GM23338 (cell line): ENCODE measurements at regions not wholly inside any gene's neighbourhood (a gene's known extent, or its start where the extent isn't known, plus 50 kb on each side); places are given as distances from the start of the nearest gene placed in this dataset.

ENCODE experiments used
- ATAC-seq: fragments of 200-7000 bp; cut with Tn5 transposase; 3 replicates; pipeline ENCODE4 v1.9.1; 2020
- DNase-seq: peaks from one replicate; pipeline ENCODE4 v3.0.0-alpha.2; 2015; ENCODE audit warnings: low spot score
- H2AFZ ChIP-seq: fragments of 200-600 bp; sonication (generic); 2 replicates; pipeline ENCODE4 v1.8.0; 2016; ENCODE audit warnings: antibody characterized with exemption, mild to moderate bottlenecking, moderate library complexity
- H3F3A ChIP-seq: fragments of 200-600 bp; sonication (generic); replicated peaks from 2 replicates; pipeline ENCODE4 v1.8.0; 2017; ENCODE audit warnings: antibody characterized with exemption, mixed run types, low read depth
- H3K27ac ChIP-seq: fragments of 200-600 bp; sonication (generic); 2 replicates; pipeline ENCODE4 v1.6.1; 2016; ENCODE audit warnings: low read depth
- H3K27me3 ChIP-seq: fragments of 200-600 bp; sonication (generic); 2 replicates; pipeline ENCODE4 v1.8.0; 2016; ENCODE audit warnings: mild to moderate bottlenecking, mixed run types, moderate library complexity; ENCODE audit not compliant: insufficient read depth
- H3K36me3 ChIP-seq: fragments of 200-600 bp; sonication (generic); 2 replicates; pipeline ENCODE4 v1.8.0; 2016; ENCODE audit warnings: mild to moderate bottlenecking; ENCODE audit not compliant: insufficient read depth
- H3K4me1 ChIP-seq: fragments of 200-600 bp; sonication (generic); 2 replicates; pipeline ENCODE4 v1.8.0; 2016; ENCODE audit warnings: mild to moderate bottlenecking, moderate library complexity; ENCODE audit not compliant: insufficient read depth
- H3K4me2 ChIP-seq: fragments of 200-600 bp; sonication (generic); 2 replicates; pipeline ENCODE4 v1.7.1; 2017; ENCODE audit warnings: mixed run types
- H3K4me3 ChIP-seq: fragments of 200-600 bp; sonication (generic); 2 replicates; pipeline ENCODE4 v1.6.1; 2016; ENCODE audit warnings: mixed run types
- H3K79me2 ChIP-seq: fragments of 200-600 bp; sonication (generic); replicated peaks from 2 replicates; pipeline ENCODE4 v1.8.0; 2017; ENCODE audit warnings: mild to moderate bottlenecking; ENCODE audit not compliant: insufficient read depth
- H3K9me2 ChIP-seq: fragments of 200-600 bp; sonication (generic); 2 replicates; pipeline ENCODE4 v1.8.0; 2017; ENCODE audit not compliant: insufficient read depth
- H4K20me1 ChIP-seq: fragments of 200-600 bp; sonication (generic); replicated peaks from 2 replicates; pipeline ENCODE4 v1.8.0; 2017; ENCODE audit warnings: mild to moderate bottlenecking; ENCODE audit not compliant: insufficient read depth
- H3K27ac Mint-ChIP-seq: 2 replicates; pipeline ENCODE4 v1.8.0; 2020; ENCODE audit warnings: inconsistent platforms, mild to moderate bottlenecking, moderate library complexity, mixed read lengths
- H3K27me3 Mint-ChIP-seq: 3 replicates; pipeline ENCODE4 v1.8.0; 2022; ENCODE audit warnings: low read depth, mild to moderate bottlenecking, moderate library complexity, mixed read lengths, inconsistent platforms; ENCODE audit not compliant: insufficient read depth, poor library complexity
- H3K36me3 Mint-ChIP-seq: 3 replicates; pipeline ENCODE4 v1.8.0; 2021; ENCODE audit warnings: low read depth, mild to moderate bottlenecking, inconsistent platforms, moderate library complexity, mixed read lengths
- H3K4me1 Mint-ChIP-seq: 3 replicates; pipeline ENCODE4 v1.8.0; 2020; ENCODE audit warnings: mild to moderate bottlenecking, inconsistent platforms, mixed read lengths
- H3K4me3 Mint-ChIP-seq: 3 replicates; pipeline ENCODE4 v1.8.0; 2021; ENCODE audit warnings: moderate library complexity, mild to moderate bottlenecking, inconsistent platforms, mixed read lengths
- H3K9me3 Mint-ChIP-seq: 3 replicates; pipeline ENCODE4 v1.8.0; 2020; ENCODE audit warnings: moderate library complexity, mild to moderate bottlenecking, inconsistent platforms, mixed read lengths
- NANOG ChIP-seq: IDR thresholded peaks from 2 replicates; pipeline ENCODE4 v1.6.1; 2016; ENCODE audit warnings: antibody characterized with exemption, borderline replicate concordance
- STAT1 ChIP-seq: IDR thresholded peaks from one replicate; pipeline ENCODE4 v1.6.1; 2016; ENCODE audit warnings: antibody characterized with exemption; ENCODE audit not compliant: unreplicated experiment
- ZNF114 ChIP-seq: fragments of 250-450 bp; sonication (Bioruptor Pico); IDR thresholded peaks from 2 replicates; pipeline ENCODE4 v1.5.0; 2020; ENCODE audit warnings: mild to moderate bottlenecking, moderate library complexity
- TF ChIP-seq, protein P1 (sequence below): fragments of 250-450 bp; sonication (Bioruptor Pico); IDR thresholded peaks from 2 replicates; pipeline ENCODE4 v1.5.0; 2020; ENCODE audit warnings: mild to moderate bottlenecking, moderate library complexity
- TF ChIP-seq, protein P2 (sequence below), 2 experiments: fragments of 200-600 bp in 1 of 2; sonication (generic) in 1 of 2; conservative IDR thresholded peaks; 2 replicates each; pipeline versions ENCODE4 v1.5.1 to v1.6.1; 2016 to 2017; ENCODE audit warnings: antibody characterized with exemption in 2 of 2, low read depth in 2 of 2, mild to moderate bottlenecking in 2 of 2, moderate library complexity in 1 of 2
- TF ChIP-seq, protein P3 (sequence below): IDR thresholded peaks from one replicate; pipeline ENCODE4 v1.6.1; 2018; ENCODE audit warnings: antibody characterized with exemption; ENCODE audit not compliant: unreplicated experiment

DNA sequence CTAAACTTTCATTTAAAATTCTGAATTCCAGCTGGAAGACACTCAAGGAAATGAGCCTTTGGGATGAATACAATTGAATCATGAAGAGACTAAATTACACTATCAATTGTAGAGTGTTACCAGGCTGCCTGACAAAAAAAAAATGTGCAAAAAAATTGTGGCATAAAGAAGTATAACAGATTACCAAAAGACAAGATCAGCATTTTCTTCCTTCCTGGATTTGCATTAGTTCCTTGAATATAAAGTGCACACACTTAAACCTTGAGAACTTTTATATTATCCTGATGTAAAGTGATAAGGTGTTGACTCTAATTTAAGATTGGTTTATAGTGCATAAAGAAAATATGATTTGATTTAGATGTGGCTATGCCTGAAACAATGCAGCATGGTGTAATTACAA, 412.7 kb upstream of the KLF6 start:
- Mint-ChIP-seq H3K36me3 (no peaks in the 10 kb centered on the region), H3K27me3 (peaks cover 7% of the 10 kb centered on the region), H3K4me1 (peaks cover 3% of the 10 kb centered on the region; the same call in 2 of the 3 replicates), H3K9me3 (no peaks in the 10 kb centered on the region), H3K27ac (no peak overlapping the region), H3K4me3 (no peak overlapping the region)
- Histone ChIP-seq H3K27me3 (no peaks in the 10 kb centered on the region), H3K36me3 (no peaks in the 10 kb centered on the region), H3K4me3 (no peak overlapping the region), H3K9me2 (no peaks in the 10 kb centered on the region), H3K4me1 (no peaks in the 10 kb centered on the region), H2AFZ (no peak overlapping the region), H3K27ac (no peak overlapping the region), H3F3A (no peaks in the 10 kb centered on the region), H4K20me1 (no peaks in the 10 kb centered on the region), H3K79me2 (no peaks in the 10 kb centered on the region), H3K4me2 (no peak overlapping the region)
- no peak for ATAC-seq
- TF ChIP-seq, protein P1, sequence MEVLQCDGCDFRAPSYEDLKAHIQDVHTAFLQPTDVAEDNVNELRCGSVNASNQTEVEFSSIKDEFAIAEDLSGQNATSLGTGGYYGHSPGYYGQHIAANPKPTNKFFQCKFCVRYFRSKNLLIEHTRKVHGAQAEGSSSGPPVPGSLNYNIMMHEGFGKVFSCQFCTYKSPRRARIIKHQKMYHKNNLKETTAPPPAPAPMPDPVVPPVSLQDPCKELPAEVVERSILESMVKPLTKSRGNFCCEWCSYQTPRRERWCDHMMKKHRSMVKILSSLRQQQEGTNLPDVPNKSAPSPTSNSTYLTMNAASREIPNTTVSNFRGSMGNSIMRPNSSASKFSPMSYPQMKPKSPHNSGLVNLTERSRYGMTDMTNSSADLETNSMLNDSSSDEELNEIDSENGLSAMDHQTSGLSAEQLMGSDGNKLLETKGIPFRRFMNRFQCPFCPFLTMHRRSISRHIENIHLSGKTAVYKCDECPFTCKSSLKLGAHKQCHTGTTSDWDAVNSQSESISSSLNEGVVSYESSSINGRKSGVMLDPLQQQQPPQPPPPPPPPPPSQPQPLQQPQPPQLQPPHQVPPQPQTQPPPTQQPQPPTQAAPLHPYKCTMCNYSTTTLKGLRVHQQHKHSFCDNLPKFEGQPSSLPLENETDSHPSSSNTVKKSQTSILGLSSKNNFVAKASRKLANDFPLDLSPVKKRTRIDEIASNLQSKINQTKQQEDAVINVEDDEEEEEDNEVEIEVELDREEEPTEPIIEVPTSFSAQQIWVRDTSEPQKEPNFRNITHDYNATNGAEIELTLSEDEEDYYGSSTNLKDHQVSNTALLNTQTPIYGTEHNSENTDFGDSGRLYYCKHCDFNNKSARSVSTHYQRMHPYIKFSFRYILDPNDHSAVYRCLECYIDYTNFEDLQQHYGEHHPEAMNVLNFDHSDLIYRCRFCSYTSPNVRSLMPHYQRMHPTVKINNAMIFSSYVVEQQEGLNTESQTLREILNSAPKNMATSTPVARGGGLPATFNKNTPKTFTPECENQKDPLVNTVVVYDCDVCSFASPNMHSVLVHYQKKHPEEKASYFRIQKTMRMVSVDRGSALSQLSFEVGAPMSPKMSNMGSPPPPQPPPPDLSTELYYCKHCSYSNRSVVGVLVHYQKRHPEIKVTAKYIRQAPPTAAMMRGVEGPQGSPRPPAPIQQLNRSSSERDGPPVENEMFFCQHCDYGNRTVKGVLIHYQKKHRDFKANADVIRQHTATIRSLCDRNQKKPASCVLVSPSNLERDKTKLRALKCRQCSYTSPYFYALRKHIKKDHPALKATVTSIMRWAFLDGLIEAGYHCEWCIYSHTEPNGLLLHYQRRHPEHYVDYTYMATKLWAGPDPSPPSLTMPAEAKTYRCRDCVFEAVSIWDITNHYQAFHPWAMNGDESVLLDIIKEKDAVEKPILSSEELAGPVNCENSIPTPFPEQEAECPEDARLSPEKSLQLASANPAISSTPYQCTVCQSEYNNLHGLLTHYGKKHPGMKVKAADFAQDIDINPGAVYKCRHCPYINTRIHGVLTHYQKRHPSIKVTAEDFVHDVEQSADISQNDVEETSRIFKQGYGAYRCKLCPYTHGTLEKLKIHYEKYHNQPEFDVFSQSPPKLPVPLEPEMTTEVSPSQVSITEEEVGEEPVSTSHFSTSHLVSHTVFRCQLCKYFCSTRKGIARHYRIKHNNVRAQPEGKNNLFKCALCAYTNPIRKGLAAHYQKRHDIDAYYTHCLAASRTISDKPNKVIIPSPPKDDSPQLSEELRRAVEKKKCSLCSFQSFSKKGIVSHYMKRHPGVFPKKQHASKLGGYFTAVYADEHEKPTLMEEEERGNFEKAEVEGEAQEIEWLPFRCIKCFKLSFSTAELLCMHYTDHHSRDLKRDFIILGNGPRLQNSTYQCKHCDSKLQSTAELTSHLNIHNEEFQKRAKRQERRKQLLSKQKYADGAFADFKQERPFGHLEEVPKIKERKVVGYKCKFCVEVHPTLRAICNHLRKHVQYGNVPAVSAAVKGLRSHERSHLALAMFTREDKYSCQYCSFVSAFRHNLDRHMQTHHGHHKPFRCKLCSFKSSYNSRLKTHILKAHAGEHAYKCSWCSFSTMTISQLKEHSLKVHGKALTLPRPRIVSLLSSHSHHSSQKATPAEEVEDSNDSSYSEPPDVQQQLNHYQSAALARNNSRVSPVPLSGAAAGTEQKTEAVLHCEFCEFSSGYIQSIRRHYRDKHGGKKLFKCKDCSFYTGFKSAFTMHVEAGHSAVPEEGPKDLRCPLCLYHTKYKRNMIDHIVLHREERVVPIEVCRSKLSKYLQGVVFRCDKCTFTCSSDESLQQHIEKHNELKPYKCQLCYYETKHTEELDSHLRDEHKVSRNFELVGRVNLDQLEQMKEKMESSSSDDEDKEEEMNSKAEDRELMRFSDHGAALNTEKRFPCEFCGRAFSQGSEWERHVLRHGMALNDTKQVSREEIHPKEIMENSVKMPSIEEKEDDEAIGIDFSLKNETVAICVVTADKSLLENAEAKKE (CRISPR knock-in tag): no peak
- TF ChIP-seq ZNF114 (CRISPR knock-in tag): no peak
- TF ChIP-seq NANOG: no peak
- TF ChIP-seq STAT1: no peak
- TF ChIP-seq, protein P2, sequence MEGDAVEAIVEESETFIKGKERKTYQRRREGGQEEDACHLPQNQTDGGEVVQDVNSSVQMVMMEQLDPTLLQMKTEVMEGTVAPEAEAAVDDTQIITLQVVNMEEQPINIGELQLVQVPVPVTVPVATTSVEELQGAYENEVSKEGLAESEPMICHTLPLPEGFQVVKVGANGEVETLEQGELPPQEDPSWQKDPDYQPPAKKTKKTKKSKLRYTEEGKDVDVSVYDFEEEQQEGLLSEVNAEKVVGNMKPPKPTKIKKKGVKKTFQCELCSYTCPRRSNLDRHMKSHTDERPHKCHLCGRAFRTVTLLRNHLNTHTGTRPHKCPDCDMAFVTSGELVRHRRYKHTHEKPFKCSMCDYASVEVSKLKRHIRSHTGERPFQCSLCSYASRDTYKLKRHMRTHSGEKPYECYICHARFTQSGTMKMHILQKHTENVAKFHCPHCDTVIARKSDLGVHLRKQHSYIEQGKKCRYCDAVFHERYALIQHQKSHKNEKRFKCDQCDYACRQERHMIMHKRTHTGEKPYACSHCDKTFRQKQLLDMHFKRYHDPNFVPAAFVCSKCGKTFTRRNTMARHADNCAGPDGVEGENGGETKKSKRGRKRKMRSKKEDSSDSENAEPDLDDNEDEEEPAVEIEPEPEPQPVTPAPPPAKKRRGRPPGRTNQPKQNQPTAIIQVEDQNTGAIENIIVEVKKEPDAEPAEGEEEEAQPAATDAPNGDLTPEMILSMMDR (conservative IDR thresholded peaks at IDR 0.05; ENCODE audit: low read depth in 2 of 2): no peak
- TF ChIP-seq, protein P3, sequence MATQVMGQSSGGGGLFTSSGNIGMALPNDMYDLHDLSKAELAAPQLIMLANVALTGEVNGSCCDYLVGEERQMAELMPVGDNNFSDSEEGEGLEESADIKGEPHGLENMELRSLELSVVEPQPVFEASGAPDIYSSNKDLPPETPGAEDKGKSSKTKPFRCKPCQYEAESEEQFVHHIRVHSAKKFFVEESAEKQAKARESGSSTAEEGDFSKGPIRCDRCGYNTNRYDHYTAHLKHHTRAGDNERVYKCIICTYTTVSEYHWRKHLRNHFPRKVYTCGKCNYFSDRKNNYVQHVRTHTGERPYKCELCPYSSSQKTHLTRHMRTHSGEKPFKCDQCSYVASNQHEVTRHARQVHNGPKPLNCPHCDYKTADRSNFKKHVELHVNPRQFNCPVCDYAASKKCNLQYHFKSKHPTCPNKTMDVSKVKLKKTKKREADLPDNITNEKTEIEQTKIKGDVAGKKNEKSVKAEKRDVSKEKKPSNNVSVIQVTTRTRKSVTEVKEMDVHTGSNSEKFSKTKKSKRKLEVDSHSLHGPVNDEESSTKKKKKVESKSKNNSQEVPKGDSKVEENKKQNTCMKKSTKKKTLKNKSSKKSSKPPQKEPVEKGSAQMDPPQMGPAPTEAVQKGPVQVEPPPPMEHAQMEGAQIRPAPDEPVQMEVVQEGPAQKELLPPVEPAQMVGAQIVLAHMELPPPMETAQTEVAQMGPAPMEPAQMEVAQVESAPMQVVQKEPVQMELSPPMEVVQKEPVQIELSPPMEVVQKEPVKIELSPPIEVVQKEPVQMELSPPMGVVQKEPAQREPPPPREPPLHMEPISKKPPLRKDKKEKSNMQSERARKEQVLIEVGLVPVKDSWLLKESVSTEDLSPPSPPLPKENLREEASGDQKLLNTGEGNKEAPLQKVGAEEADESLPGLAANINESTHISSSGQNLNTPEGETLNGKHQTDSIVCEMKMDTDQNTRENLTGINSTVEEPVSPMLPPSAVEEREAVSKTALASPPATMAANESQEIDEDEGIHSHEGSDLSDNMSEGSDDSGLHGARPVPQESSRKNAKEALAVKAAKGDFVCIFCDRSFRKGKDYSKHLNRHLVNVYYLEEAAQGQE: no peak
- DNase-seq: no peak
